ENCODE measurements at regions not wholly inside any gene's neighbourhood (a gene's known extent, or its start where the extent isn't known, plus 50 kb on each side); places are given as distances from the start of the nearest gene placed in this dataset.

- TF ChIP-seq, protein P1, sequence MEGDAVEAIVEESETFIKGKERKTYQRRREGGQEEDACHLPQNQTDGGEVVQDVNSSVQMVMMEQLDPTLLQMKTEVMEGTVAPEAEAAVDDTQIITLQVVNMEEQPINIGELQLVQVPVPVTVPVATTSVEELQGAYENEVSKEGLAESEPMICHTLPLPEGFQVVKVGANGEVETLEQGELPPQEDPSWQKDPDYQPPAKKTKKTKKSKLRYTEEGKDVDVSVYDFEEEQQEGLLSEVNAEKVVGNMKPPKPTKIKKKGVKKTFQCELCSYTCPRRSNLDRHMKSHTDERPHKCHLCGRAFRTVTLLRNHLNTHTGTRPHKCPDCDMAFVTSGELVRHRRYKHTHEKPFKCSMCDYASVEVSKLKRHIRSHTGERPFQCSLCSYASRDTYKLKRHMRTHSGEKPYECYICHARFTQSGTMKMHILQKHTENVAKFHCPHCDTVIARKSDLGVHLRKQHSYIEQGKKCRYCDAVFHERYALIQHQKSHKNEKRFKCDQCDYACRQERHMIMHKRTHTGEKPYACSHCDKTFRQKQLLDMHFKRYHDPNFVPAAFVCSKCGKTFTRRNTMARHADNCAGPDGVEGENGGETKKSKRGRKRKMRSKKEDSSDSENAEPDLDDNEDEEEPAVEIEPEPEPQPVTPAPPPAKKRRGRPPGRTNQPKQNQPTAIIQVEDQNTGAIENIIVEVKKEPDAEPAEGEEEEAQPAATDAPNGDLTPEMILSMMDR (IDR thresholded peaks at IDR 0.05; ENCODE audit: low read depth, low read length, missing input control), result no peak
- TF ChIP-seq, protein P2, sequence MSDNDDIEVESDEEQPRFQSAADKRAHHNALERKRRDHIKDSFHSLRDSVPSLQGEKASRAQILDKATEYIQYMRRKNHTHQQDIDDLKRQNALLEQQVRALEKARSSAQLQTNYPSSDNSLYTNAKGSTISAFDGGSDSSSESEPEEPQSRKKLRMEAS (IDR thresholded peaks at IDR 0.05), result no peak
- no peak for TF ChIP-seq TAF1 (conservative IDR thresholded peaks at IDR 0.05)
- TF ChIP-seq SP1 (IDR thresholded peaks at IDR 0.05), result no peak
- TF ChIP-seq REST (IDR thresholded peaks at IDR 0.05), result no peak
- no peak for TF ChIP-seq JUND (IDR thresholded peaks at IDR 0.05)
Measured at GRCh38 chr1:4207183-4207582, 307.1 kb upstream of the C1orf174 start.
